ENCODE measurements at regions not wholly inside any gene's neighbourhood (a gene's known extent, or its start where the extent isn't known, plus 50 kb on each side); places are given as distances from the start of the nearest gene placed in this dataset.

DNA sequence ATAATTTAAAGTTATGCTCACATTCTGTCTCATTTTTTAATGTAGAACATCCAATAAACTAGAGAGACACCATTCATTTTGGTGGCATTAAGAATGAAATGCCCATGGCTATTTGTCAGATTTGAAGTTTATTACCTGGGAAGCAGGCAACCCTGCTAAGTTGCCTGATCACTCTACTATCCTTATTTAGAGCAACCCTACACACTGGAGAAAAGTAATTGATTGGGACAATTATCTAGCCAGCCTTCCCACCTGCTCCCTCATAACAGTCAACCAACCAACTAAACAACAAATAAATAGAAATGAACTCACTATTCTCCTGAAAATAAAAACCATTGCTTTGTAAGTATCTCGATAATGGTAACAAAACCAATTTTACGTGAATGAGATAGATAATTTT is 1129.0 kb upstream of the TENM4 start:
- Histone ChIP-seq H3K4me3 (no peak overlapping the region), H3K27ac (no peak overlapping the region), H3K4me1 (no peaks in the 10 kb centered on the region), H3K4me2 (no peak overlapping the region), H3K9me3 (peaks cover 4% of the 10 kb centered on the region; the same call in 1 of the 3 replicates)
- no peak for TF ChIP-seq BHLHE40 (IDR thresholded peaks at IDR 0.05; ENCODE audit: low read depth, low read length)
- ChIA-PET POLR2A (no interaction called here), CTCF (no interaction called here)
- no peak for DNase-seq (ENCODE audit: low read depth in 1 of 2, low spot score in 1 of 2)
- FAIRE-seq, result peak; percentile 43
- no peak for ATAC-seq
- WGBS (ENCODE audit: missing lambda C conversion rate), result 2% methylated on average over 2 of the region's 2 CpGs

DNA sequence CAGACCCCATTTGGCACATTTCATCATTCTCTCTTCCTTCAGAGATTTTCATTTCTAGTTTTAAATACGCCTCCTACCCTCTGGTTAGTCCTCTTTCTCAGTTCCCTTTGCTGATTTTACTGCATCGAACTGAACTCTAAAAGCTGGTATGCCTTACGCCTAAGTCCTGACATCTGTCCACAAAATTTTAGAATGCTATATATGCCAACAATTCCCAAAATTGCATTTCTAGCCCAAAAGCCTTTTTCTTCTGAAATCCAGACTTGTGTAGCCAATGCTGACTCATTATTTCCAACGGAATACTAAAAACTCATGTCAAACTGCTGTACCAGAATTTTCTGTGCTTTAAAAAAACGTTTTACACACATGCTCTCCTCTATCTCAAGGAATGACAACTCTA is 1124.4 kb upstream of the TENM4 start:
- DNase-seq (ENCODE audit: low read depth in 1 of 2, low spot score in 1 of 2) (no peak), ATAC-seq (no peak), FAIRE-seq (no peak)
- 9% methylated on average over 5 of the region's 5 CpGs for WGBS (ENCODE audit: missing lambda C conversion rate)
- ChIA-PET POLR2A (no interaction called here), CTCF (no interaction called here)
- H3K4me2 ChIP-seq, result no peak overlapping the region
- no peaks in the 10 kb centered on the region for H3K9me3 ChIP-seq
- no peak for TF ChIP-seq FOXS1 (CRISPR knock-in tag; IDR thresholded peaks at IDR 0.05)
- TF ChIP-seq POLR2AphosphoS2 (conservative IDR thresholded peaks at IDR 0.05; ENCODE audit: low read length), result no peak
- TF ChIP-seq CBX2 (IDR thresholded peaks at IDR 0.05; ENCODE audit: borderline replicate concordance, low read depth), result no peak
- TF ChIP-seq GATA3 (IDR thresholded peaks at IDR 0.05; ENCODE audit: borderline replicate concordance), result no peak
- TF ChIP-seq, protein P1, sequence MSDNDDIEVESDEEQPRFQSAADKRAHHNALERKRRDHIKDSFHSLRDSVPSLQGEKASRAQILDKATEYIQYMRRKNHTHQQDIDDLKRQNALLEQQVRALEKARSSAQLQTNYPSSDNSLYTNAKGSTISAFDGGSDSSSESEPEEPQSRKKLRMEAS (IDR thresholded peaks at IDR 0.05), result no peak
- H3K4me1 ChIP-seq, result no peaks in the 10 kb centered on the region
- H3K27ac ChIP-seq, result no peak overlapping the region
- no peak overlapping the region for H3K4me3 ChIP-seq

DNA sequence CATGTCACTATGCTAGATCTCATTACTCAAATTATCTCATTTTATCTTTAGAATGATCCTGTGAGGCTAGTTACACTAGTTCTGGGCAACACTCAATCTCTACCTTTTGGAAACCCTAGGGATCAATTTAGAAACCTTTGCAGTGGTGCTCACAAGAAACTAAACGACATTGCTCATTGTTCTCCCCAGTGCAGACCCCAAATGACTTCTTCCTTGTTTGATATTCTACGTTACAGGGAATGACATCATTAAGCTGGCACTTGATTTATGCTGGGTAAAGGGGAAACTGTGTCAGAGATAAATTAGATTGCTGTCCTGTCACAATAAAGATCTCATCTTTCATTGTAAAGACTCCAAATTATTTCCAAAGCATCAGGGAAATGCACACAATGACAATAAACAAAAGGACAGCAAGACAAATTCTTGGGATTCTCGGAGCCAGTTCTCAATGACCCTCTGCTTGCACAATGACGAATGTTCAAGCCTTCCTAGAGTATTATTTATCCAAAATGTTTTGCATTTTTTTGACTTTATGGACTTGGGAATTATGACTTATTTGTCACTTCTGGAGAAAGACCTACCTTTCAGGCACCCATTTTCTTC is 1121.8 kb upstream of the TENM4 start:
- no peak overlapping the region for H3K4me3 ChIP-seq
- no peak overlapping the region for H3K27ac ChIP-seq
- TF ChIP-seq HOXB13 (CRISPR knock-in tag; IDR thresholded peaks at IDR 0.05; ENCODE audit: low read depth) (no peak), SMC3 (IDR thresholded peaks at IDR 0.05) (no peak), ZFP36 (IDR thresholded peaks at IDR 0.05; ENCODE audit: borderline replicate concordance, partially characterized antibody) (no peak), HEYL (CRISPR knock-in tag; IDR thresholded peaks at IDR 0.05) (no peak)
- TF ChIP-seq, protein P1 (IDR thresholded peaks at IDR 0.05), result no peak
- POLR2A ChIA-PET, result no interaction called here
- no peak for DNase-seq (ENCODE audit: low read depth in 1 of 2, low spot score in 1 of 2)
- CTCF ChIA-PET, result no interaction called here
- 3% methylated on average over 4 of the region's 4 CpGs for WGBS (ENCODE audit: missing lambda C conversion rate)
- H3K9me3 ChIP-seq, result no peaks in the 10 kb centered on the region
- H3K4me1 ChIP-seq, result no peaks in the 10 kb centered on the region
- FAIRE-seq, result no peak
- ATAC-seq, result no peak
- no peak overlapping the region for H3K4me2 ChIP-seq

DNA sequence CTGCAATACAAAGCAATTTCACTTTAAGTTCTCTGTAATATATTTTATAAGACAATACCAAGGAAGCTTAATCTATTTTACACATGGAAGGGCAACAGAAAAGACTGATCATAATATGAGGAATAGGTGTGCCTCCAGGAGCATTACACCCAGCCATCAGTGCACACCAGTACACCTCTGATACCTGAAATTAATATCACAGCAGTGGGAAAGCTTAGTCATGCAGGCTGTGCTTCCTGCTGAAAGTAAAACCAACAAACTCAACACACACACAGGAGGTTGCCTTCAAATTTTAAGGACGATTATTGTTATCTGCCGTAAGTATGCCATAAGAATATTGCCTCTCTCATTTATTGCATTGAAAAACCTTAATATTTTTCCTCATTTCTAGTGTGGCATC is 1119.1 kb upstream of the TENM4 start:
- ATAC-seq (no peak), FAIRE-seq (no peak), DNase-seq (ENCODE audit: low read depth in 1 of 2, low spot score in 1 of 2) (no peak)
- Histone ChIP-seq H3K4me1 (no peaks in the 10 kb centered on the region), H3K4me3 (no peak overlapping the region), H3K27ac (no peak overlapping the region), H3K9me3 (no peaks in the 10 kb centered on the region), H3K4me2 (no peak overlapping the region)
- 3% methylated on average over 2 of the region's 2 CpGs for whole genome bisulfite sequencing (ENCODE audit: missing lambda C conversion rate)
- ChIA-PET CTCF (no interaction called here), POLR2A (no interaction called here)
- no peak for TF ChIP-seq CBX2 (IDR thresholded peaks at IDR 0.05; ENCODE audit: borderline replicate concordance, low read depth)

DNA sequence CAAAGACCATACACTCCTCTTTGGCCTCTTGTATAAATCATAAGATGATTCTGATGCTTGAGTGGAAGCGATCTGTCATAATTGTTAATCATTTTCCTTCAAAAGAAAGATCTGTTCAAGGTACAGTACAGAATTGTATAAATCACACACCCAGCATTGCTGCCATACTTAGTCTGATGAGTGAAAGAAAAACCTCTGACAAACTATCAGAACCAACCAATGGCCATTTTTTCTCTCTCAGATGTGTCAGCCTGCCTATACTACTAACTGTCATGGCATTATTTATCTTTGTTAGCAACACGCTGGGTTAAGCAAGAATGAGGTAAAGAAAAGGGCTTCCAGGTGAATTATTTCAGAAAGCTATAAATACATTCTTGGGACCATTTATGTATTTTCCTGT is 1112.7 kb upstream of the TENM4 start:
- WGBS (ENCODE audit: missing lambda C conversion rate), result 8% methylated on average over 2 of the region's 2 CpGs
- TF ChIP-seq HOXB5 (CRISPR knock-in tag; IDR thresholded peaks at IDR 0.05), result no peak
- TF ChIP-seq, protein P2, sequence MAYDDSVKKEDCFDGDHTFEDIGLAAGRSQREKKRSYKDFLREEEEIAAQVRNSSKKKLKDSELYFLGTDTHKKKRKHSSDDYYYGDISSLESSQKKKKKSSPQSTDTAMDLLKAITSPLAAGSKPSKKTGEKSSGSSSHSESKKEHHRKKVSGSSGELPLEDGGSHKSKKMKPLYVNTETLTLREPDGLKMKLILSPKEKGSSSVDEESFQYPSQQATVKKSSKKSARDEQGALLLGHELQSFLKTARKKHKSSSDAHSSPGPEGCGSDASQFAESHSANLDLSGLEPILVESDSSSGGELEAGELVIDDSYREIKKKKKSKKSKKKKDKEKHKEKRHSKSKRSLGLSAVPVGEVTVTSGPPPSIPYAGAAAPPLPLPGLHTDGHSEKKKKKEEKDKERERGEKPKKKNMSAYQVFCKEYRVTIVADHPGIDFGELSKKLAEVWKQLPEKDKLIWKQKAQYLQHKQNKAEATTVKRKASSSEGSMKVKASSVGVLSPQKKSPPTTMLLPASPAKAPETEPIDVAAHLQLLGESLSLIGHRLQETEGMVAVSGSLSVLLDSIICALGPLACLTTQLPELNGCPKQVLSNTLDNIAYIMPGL (CRISPR knock-in tag; IDR thresholded peaks at IDR 0.05; ENCODE audit: borderline replicate concordance), result no peak
- TF ChIP-seq, protein P3, sequence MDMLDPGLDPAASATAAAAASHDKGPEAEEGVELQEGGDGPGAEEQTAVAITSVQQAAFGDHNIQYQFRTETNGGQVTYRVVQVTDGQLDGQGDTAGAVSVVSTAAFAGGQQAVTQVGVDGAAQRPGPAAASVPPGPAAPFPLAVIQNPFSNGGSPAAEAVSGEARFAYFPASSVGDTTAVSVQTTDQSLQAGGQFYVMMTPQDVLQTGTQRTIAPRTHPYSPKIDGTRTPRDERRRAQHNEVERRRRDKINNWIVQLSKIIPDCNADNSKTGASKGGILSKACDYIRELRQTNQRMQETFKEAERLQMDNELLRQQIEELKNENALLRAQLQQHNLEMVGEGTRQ (IDR thresholded peaks at IDR 0.05), result no peak
- no peak for TF ChIP-seq CHD2 (IDR thresholded peaks at IDR 0.05; ENCODE audit: low read length, partially characterized antibody)
- TF ChIP-seq, protein P4, sequence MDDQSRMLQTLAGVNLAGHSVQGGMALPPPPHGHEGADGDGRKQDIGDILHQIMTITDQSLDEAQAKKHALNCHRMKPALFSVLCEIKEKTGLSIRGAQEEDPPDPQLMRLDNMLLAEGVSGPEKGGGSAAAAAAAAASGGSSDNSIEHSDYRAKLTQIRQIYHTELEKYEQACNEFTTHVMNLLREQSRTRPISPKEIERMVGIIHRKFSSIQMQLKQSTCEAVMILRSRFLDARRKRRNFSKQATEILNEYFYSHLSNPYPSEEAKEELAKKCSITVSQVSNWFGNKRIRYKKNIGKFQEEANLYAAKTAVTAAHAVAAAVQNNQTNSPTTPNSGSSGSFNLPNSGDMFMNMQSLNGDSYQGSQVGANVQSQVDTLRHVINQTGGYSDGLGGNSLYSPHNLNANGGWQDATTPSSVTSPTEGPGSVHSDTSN (IDR thresholded peaks at IDR 0.05), result no peak
- no peak for TF ChIP-seq EHF (CRISPR knock-in tag; IDR thresholded peaks at IDR 0.05)
- no peak for TF ChIP-seq JUNB (IDR thresholded peaks at IDR 0.05)
- no peak for TF ChIP-seq ZFP36 (IDR thresholded peaks at IDR 0.05; ENCODE audit: borderline replicate concordance, partially characterized antibody)
- TF ChIP-seq EP300 (IDR thresholded peaks at IDR 0.05), result no peak
- TF ChIP-seq MYC (IDR thresholded peaks at IDR 0.05; ENCODE audit: borderline replicate concordance, low read length), result no peak
- TF ChIP-seq, protein P5, sequence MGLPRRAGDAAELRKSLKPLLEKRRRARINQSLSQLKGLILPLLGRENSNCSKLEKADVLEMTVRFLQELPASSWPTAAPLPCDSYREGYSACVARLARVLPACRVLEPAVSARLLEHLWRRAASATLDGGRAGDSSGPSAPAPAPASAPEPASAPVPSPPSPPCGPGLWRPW (IDR thresholded peaks at IDR 0.05), result no peak
- TF ChIP-seq RARB (CRISPR knock-in tag; IDR thresholded peaks at IDR 0.05), result no peak
- no peak for TF ChIP-seq RFX5 (IDR thresholded peaks at IDR 0.05)
- no peak for TF ChIP-seq RCOR1 (IDR thresholded peaks at IDR 0.05; ENCODE audit: low read depth, low read length)
- no peak for TF ChIP-seq TP53 (CRISPR knock-in tag; IDR thresholded peaks at IDR 0.05)
- TF ChIP-seq RAD21 (conservative IDR thresholded peaks at IDR 0.05 in 1 of 2, IDR thresholded peaks at IDR 0.05 in 1 of 2), result no peak

More for the DNA sequence above, 1112.7 kb upstream of the TENM4 start:
- DNase-seq (ENCODE audit: low read depth in 1 of 2, low spot score in 1 of 2) (no peak), ATAC-seq (no peak), FAIRE-seq (no peak)
- no peaks in the 10 kb centered on the region for H3K4me1 ChIP-seq
- ChIA-PET CTCF (no interaction called here), POLR2A (no interaction called here)
- H3K9me3 ChIP-seq, result no peaks in the 10 kb centered on the region; the same call in 2 of the 3 replicates
- no peak overlapping the region for H3K4me2 ChIP-seq
- no peak overlapping the region for H3K27ac ChIP-seq
- no peak overlapping the region for H3K4me3 ChIP-seq
